Ovary (tissue), 3 donors: ENCODE measurements at regions not wholly inside any gene's neighbourhood (a gene's known extent, or its start where the extent isn't known, plus 50 kb on each side); places are given as distances from the start of the nearest gene placed in this dataset.

Source experiments
- EP300 ChIP-seq: sonication (generic); formaldehyde crosslinking; IDR thresholded peaks from one replicate; pipeline ENCODE4 v1.6.1; 2017; ENCODE audit warnings: antibody characterized with exemption
- POLR2A ChIP-seq: fragments of 450-650 bp; IDR thresholded peaks from one replicate; pipeline ENCODE4 v1.6.1; 2017; ENCODE audit warnings: antibody characterized with exemption, mild to moderate bottlenecking, moderate library complexity
- TF ChIP-seq, protein P1 (sequence below), 3 donors: fragments of 450-650 bp in 2 of 3; fragments of 200-600 bp in 1 of 3; IDR thresholded peaks; one replicate each; pipeline versions ENCODE4 v1.5.1 to v1.8.0; 2016 to 2022; ENCODE audit warnings: antibody characterized with exemption in 3 of 3, mild to moderate bottlenecking in 1 of 3
- donor health status: DM: no; HTN: no; CAD: no.

DNA sequence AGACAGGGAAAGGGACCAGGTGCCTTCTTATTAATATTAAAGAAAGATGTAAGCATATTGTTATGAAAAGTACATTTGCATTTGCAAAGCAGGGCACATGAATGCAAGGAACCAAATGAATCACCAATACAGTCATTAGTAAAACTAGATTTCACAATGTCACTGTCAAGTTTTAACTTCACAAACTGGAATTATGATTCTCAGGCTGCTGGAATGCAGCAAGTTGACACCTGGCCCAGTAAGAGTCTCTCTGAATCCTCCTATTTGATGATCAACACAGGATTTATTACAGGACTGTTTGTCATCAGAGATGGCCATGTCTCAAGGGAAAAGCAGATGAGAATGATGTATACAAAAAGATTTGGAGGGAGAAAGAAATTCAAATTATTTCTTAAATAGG, 72.9 kb upstream of the STK39 start:
- TF ChIP-seq, protein P1, sequence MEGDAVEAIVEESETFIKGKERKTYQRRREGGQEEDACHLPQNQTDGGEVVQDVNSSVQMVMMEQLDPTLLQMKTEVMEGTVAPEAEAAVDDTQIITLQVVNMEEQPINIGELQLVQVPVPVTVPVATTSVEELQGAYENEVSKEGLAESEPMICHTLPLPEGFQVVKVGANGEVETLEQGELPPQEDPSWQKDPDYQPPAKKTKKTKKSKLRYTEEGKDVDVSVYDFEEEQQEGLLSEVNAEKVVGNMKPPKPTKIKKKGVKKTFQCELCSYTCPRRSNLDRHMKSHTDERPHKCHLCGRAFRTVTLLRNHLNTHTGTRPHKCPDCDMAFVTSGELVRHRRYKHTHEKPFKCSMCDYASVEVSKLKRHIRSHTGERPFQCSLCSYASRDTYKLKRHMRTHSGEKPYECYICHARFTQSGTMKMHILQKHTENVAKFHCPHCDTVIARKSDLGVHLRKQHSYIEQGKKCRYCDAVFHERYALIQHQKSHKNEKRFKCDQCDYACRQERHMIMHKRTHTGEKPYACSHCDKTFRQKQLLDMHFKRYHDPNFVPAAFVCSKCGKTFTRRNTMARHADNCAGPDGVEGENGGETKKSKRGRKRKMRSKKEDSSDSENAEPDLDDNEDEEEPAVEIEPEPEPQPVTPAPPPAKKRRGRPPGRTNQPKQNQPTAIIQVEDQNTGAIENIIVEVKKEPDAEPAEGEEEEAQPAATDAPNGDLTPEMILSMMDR (IDR thresholded peaks at IDR 0.05), result no peak
- TF ChIP-seq EP300 (no peak), POLR2A (no peak)
